Choroid plexus epithelial cell (primary cell): ENCODE measurements at regions not wholly inside any gene's neighbourhood (a gene's known extent, or its start where the extent isn't known, plus 50 kb on each side); places are given as distances from the start of the nearest gene placed in this dataset.
"Not testable (repeated sequence)": the region's sequence is repeated elsewhere in the genome, so short reads cannot be mapped to it uniquely, and the experiment has no call there.

Experiments used
- DNase-seq: peaks from one replicate; pipeline ENCODE4 v3.0.0-alpha.2; 2010; ENCODE audit warnings: low read depth
- H3K4me3 ChIP-seq: 2 replicates; pipeline ENCODE4 v1.5.1; 2011; ENCODE audit warnings: low read depth, mild to moderate bottlenecking, control low read depth, low read length, moderate library complexity
- TF ChIP-seq, protein P1 (sequence below): conservative IDR thresholded peaks from 2 replicates; pipeline ENCODE4 v1.5.1; 2011; ENCODE audit warnings: low read depth, mild to moderate bottlenecking, control low read depth, inconsistent platforms, low read length, moderate library complexity

DNA sequence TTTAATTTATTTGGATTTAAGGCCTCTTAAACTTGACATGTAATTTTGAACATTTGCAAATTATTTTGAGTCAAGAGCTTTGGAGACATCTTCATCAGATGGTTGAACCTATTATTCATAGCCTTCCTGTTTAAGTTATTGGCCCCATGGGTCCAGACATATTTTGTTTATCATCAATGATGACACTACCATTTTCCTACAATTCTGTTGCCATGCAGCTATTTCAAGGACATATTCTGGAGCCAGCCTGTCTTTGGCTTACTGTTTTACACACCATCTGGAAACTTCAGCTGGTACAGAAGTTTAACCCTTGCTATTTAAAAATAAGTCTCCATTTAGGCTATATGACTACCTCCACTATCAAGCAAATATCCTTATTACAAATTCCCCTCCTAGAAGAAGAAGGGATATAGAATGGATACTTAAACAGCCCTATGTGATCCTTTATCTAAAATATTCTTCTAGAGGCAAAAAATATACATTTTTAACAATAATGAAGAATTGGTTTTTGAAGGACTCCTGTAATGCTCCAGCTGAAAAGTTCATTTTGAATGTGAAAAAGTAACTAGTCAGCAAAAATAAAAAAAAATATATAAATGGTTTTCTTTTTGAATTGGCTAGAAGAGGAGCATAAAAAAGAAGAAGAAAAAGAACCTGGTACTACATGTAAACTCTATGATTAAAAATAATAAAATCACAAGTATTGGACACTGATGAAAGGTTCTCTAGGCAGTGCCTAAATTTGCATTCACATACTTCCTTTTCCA, 544.0 kb upstream of the HS3ST5 start:
- DNase-seq = no peak
- TF ChIP-seq, protein P1, sequence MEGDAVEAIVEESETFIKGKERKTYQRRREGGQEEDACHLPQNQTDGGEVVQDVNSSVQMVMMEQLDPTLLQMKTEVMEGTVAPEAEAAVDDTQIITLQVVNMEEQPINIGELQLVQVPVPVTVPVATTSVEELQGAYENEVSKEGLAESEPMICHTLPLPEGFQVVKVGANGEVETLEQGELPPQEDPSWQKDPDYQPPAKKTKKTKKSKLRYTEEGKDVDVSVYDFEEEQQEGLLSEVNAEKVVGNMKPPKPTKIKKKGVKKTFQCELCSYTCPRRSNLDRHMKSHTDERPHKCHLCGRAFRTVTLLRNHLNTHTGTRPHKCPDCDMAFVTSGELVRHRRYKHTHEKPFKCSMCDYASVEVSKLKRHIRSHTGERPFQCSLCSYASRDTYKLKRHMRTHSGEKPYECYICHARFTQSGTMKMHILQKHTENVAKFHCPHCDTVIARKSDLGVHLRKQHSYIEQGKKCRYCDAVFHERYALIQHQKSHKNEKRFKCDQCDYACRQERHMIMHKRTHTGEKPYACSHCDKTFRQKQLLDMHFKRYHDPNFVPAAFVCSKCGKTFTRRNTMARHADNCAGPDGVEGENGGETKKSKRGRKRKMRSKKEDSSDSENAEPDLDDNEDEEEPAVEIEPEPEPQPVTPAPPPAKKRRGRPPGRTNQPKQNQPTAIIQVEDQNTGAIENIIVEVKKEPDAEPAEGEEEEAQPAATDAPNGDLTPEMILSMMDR = no peak
- no peak overlapping the region for H3K4me3 ChIP-seq

DNA sequence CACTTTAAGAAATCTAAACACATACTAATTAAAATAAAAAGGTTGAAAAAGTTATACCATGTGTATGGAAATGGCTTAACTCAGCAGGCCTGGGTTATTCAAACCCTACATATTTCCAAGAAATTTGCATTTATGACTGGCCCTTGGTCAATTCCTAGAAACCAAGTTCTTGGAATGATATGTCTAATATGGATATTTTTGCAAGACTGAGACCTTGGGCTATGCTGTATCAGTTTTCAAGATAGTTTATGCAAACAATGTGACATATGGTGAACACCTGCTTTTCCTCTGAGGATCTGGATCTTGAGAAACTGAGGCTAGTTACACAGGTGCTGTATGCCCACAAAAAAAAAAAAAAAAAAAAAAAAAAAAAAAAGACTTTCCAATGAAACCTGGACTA, 536.9 kb upstream of the HS3ST5 start:
- DNase-seq = no peak

DNA sequence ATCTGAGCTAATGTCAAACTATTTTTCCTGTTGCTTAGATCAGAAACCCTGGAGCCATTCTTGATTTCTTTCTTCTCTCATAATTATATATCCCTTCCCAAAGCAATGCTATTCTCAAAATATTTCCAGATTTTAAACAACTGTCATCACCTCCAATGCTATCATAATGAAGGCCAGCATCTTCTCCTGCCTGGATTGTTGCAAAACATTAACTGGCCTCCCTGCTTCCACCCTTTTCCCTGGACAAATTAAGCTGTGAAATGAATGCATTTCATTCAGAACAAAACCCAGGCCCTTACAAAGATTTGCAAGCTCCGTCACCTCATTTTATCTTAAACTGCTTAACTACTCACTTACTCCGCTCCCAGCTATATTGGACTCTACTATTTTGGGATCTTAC, 535.3 kb upstream of the HS3ST5 start:
- no peak for DNase-seq
- TF ChIP-seq, protein P1 = no peak
- no peak overlapping the region for H3K4me3 ChIP-seq

More for the DNA sequence above, 536.9 kb upstream of the HS3ST5 start:
- H3K4me3 ChIP-seq = no peak overlapping the region
- TF ChIP-seq, protein P1 = no peak

DNA sequence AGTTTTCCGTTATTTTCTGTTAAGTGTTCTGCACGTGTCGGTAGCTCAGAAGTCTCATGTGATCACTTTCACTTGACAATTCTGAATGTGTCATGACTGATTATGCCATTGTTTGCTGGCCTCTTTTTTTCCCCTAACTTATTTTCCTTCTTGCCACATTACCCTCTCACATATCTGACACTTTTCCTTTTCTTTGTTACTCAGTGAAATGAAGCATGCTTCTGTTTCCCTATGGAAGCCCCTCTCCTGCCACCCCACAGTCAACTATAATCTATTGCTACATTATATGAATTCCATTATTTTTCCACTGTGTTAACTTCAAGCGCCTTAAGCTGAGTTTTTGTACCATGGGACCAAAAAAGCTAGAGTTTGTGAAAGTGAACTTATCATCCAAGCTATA, 531.6 kb upstream of the HS3ST5 start:
- no peak overlapping the region for H3K4me3 ChIP-seq
- no peak for DNase-seq
- TF ChIP-seq, protein P1 = no peak

DNA sequence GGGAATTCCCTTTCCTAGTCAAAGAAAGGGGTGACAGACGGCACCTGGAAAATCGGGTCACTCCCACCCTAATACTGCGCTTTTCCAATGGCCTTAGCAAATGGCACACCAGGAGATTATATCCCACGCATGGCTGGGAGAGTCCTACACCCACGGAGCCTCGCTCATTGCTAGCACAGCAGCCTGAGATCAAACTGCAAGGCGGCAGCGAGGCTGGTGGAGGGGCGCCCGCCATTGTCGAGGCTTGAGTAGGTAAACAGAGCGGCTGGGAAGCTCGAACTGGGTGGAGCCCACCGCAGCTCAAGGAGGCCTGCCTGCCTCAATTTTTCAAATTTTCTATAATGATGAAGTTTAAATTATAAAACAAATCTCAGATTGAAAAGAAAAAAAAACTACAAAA, 522.7 kb upstream of the HS3ST5 start:
- H3K4me3 ChIP-seq, DNase-seq: not testable (repeated sequence)

DNA sequence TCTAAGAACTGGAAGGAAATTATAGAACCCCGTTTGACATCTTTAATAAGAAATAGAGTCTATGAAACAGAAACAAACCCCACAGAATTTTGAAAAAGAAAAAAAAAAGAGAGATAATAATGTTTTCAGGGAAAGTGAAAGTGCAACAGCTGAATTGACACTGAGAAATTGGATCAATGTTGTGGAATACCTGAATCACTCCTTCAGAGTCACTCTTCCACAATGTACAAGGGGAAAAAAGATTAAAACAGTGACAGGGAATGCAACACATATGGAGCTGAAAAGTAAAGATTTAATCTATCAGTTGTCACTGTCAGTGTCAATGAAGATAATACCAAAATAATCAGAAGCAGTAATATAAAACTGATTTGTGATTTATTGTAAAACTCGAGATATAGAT, 520.8 kb upstream of the HS3ST5 start:
- no peak for DNase-seq
- H3K4me3 ChIP-seq = no peak overlapping the region
- TF ChIP-seq, protein P1 = no peak

DNA sequence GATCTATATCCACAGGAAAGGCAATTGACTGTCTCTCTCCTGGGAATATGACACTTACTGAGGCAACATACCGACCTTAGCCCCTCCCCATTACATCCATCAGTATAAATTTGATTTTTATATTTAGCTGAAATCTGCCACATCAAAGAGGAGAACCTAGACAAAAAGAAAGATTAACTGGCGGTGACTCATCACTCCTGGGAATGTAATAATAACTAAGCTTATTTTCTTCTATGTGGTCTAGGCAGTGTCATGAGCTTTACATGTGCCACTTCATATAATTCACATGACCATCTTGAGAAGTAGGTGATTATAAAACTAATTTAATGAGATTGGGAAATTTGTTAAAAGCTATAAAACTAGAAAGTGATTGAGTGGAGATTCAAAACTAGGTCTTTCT, 520.0 kb upstream of the HS3ST5 start:
- no peak overlapping the region for H3K4me3 ChIP-seq
- TF ChIP-seq, protein P1 = no peak
- DNase-seq = no peak
